ENCODE measurements at regions not wholly inside any gene's neighbourhood (a gene's known extent, or its start where the extent isn't known, plus 50 kb on each side); places are given as distances from the start of the nearest gene placed in this dataset.

DNA sequence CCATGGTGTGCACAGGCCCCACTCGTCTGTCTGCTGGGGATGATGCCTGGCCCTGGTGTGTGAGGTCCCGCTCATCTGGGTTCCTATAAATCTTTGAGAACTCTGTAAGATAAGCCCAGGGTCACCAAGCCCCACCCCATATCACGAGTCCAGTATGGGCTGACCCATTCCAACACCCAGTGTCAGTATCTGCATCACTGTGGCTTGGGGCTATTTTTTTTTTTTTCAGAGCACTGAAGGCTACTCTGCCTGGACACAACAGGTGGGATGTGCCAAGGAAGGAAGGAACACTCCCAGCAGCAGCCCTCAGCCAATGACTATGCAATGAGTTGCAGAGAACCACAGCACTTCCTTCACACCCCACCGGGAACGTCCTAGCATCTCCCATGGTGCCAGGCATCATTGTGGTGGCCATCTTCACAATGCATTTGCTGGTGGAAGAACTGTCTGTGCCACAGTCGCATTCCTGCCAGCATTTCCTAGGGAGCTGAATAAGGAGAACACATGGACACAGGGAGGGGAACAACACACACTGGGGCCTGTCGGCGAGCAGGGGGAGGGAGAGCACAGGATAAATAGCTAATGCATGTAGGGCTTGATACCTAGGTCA is 83.1 kb upstream of the TSHZ3 start:
- TF ChIP-seq POLR2A (IDR thresholded peaks at IDR 0.05; ENCODE audit: low read depth, low read length) (no peak), POLR2AphosphoS5 (IDR thresholded peaks at IDR 0.05; ENCODE audit: low read depth, low read length) (no peak)

Data from GM12892 (cell line).